PC-9 (cell line): ENCODE measurements at regions not wholly inside any gene's neighbourhood (a gene's known extent, or its start where the extent isn't known, plus 50 kb on each side); places are given as distances from the start of the nearest gene placed in this dataset.

Source experiments
- EZH2 ChIP-seq: fragments of 200-600 bp; sonication (generic); IDR thresholded peaks from 2 replicates; pipeline ENCODE4 v1.8.0; 2017; ENCODE audit warnings: antibody characterized with exemption, low read depth
- TF ChIP-seq, protein P1 (sequence below): fragments of 200-600 bp; sonication (generic); conservative IDR thresholded peaks from 2 replicates; pipeline ENCODE4 v1.6.1; 2017; ENCODE audit warnings: mixed run types, antibody characterized with exemption, mild to moderate bottlenecking, moderate library complexity

GRCh38 chr3:40736943-40737342 is 212.2 kb downstream of the ZNF621 start:
- TF ChIP-seq, protein P1, sequence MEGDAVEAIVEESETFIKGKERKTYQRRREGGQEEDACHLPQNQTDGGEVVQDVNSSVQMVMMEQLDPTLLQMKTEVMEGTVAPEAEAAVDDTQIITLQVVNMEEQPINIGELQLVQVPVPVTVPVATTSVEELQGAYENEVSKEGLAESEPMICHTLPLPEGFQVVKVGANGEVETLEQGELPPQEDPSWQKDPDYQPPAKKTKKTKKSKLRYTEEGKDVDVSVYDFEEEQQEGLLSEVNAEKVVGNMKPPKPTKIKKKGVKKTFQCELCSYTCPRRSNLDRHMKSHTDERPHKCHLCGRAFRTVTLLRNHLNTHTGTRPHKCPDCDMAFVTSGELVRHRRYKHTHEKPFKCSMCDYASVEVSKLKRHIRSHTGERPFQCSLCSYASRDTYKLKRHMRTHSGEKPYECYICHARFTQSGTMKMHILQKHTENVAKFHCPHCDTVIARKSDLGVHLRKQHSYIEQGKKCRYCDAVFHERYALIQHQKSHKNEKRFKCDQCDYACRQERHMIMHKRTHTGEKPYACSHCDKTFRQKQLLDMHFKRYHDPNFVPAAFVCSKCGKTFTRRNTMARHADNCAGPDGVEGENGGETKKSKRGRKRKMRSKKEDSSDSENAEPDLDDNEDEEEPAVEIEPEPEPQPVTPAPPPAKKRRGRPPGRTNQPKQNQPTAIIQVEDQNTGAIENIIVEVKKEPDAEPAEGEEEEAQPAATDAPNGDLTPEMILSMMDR, result no peak
- no peak for TF ChIP-seq EZH2
